ENCODE measurements at regions not wholly inside any gene's neighbourhood (a gene's known extent, or its start where the extent isn't known, plus 50 kb on each side); places are given as distances from the start of the nearest gene placed in this dataset.

- peaks cover 6% of the 10 kb centered on the region for H3K4me1 ChIP-seq
- DNase-seq: no peak
- H3K27me3 ChIP-seq: no peaks in the 10 kb centered on the region
- intact Hi-C loops (cut with DNase I): no loop called here
- no peaks in the 10 kb centered on the region for H3K36me3 ChIP-seq
- no peak for TF ChIP-seq CTCF (IDR thresholded peaks at IDR 0.05)
- no peak overlapping the region for H3K4me3 ChIP-seq
- H3K27ac ChIP-seq: no peak overlapping the region
- no peaks in the 10 kb centered on the region for H3K9me3 ChIP-seq
- ATAC-seq: no peak
Observed at GRCh38 chr5:72605632-72606031, 98.4 kb upstream of the ZNF366 start.

GRCh38 chr5:72604798-72605154 lies 97.6 kb upstream of the ZNF366 start:
- no peak for DNase-seq
- TF ChIP-seq CTCF (IDR thresholded peaks at IDR 0.05): no peak
- Histone ChIP-seq H3K36me3 (no peaks in the 10 kb centered on the region), H3K4me1 (peaks cover 8% of the 10 kb centered on the region), H3K9me3 (no peaks in the 10 kb centered on the region), H3K4me3 (no peak overlapping the region), H3K27ac (no peak overlapping the region), H3K27me3 (no peaks in the 10 kb centered on the region)
- intact Hi-C loops (cut with DNase I): no loop called here
- no peak for ATAC-seq

DNA sequence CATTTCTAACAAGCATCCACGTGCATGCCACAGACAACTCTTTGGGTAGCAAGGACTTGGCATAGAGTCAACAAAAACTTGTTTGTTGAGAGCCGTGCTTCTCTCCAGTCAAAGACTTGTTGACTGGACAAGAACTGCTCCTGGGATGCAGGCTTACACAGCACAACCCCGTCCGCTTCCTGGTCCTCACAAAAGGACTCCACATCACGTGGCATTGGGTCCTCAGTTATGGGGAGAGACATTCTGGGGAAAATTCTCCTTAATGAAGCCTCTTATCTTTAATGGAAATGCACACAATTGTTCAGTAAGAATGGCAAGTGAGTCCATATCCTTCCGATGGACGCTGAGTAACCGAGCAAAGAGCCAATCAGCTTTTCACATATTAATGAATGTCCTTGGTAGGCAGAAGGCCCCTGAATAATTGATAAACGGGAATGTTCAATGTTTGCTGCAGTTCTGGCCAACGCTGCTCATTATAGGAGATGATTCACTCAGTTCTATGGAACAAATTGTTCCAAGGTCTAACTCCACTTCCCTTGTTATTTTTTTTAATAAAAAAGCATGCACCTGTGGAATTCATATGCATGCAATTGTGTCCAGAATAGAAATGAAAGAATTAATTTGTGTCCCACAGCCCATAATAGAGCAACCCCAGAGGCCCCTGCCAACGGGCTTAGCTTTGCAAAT lies 97.0 kb upstream of the ZNF366 start:
- H3K27ac ChIP-seq: no peak overlapping the region
- no peak for TF ChIP-seq CTCF (IDR thresholded peaks at IDR 0.05)
- no peak for ATAC-seq

GRCh38 chr5:72602696-72603685 lies 95.8 kb upstream of the ZNF366 start:
- H3K4me3 ChIP-seq: no peak overlapping the region
- H3K27ac ChIP-seq: peak overlapping the region; percentile 6
- H3K9me3 ChIP-seq: peaks cover 4% of the 10 kb centered on the region
- H3K27me3 ChIP-seq: no peaks in the 10 kb centered on the region
- ATAC-seq: no peak
- no peaks in the 10 kb centered on the region for H3K36me3 ChIP-seq
- intact Hi-C loops (cut with DNase I): no loop called here
- peaks cover 12% of the 10 kb centered on the region for H3K4me1 ChIP-seq
- DNase-seq: no peak
- TF ChIP-seq CTCF (IDR thresholded peaks at IDR 0.05): no peak

More for the DNA sequence above, 97.0 kb upstream of the ZNF366 start:
- Histone ChIP-seq H3K4me3 (no peak overlapping the region), H3K4me1 (peaks cover 10% of the 10 kb centered on the region), H3K9me3 (peaks cover 1% of the 10 kb centered on the region), H3K36me3 (no peaks in the 10 kb centered on the region), H3K27me3 (no peaks in the 10 kb centered on the region)
- intact Hi-C loops (cut with DNase I): no loop called here
- DNase-seq: no peak

DNA sequence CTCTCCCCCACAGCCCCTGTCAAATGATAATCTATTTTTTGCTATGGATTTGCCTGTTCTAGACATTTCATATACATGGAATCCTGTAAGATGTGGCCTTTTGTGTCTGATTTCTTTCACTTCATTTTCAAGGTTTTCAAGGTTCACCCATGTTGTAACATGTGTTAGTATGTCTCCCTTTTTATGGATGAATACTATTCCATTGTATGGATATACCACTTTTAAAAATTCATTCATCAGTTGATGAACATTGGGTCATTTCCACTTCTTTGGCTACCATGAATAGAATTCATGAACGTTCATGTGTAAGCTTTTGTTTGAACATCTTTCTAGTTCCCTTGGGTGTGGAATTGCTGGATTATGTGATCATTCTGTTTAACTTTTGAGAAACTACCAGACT lies 94.7 kb upstream of the ZNF366 start:
- Histone ChIP-seq H3K27me3 (no peaks in the 10 kb centered on the region), H3K27ac (no peak overlapping the region), H3K4me3 (no peak overlapping the region), H3K36me3 (no peaks in the 10 kb centered on the region), H3K9me3 (peaks cover 4% of the 10 kb centered on the region), H3K4me1 (peaks cover 24% of the 10 kb centered on the region)
- intact Hi-C loops (cut with DNase I): no loop called here
- no peak for TF ChIP-seq CTCF (IDR thresholded peaks at IDR 0.05)
- ATAC-seq (no peak), DNase-seq (no peak)

Data from upper lobe of right lung (tissue), 1 donor.